CD4-positive, alpha-beta T cell treated with Interleukin-4 for 1 hour (primary cell): ENCODE measurements at regions not wholly inside any gene's neighbourhood (a gene's known extent, or its start where the extent isn't known, plus 50 kb on each side); places are given as distances from the start of the nearest gene placed in this dataset.
"Not testable (repeated sequence)": the region's sequence is repeated elsewhere in the genome, so short reads cannot be mapped to it uniquely, and the experiment has no call there.

Experiments
- DNase-seq, 2 donors: peaks; one replicate each; pipeline ENCODE4 v3.0.0-alpha.2; 2020 to 2022

GRCh38 chr3:182148360-182148759 lies 436.6 kb downstream of the SOX2 start:
- no peak for DNase-seq

DNA sequence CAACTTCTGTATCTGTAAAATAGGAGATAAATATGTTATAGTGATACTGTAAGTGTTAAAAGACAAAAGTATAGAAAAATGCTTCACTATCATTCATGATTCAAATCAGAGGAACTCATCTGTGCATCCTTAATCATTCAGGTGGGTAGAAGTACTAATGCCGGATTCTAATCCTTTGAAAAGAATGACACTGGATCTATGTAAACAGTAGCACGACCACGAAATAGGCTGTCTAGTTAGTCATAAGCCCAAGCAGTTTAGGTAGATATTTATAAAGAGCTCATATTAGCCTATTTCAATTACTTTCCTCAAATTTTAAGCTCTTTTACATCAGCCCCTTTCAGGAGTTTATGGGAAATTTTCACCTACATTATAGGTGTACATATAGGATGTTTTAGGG lies 437.9 kb downstream of the SOX2 start:
- no peak for DNase-seq

GRCh38 chr3:182156326-182156725 lies 444.6 kb downstream of the SOX2 start:
- not testable (repeated sequence) for DNase-seq

- no peak for DNase-seq
These were observed 453.5 kb downstream of the SOX2 start for GRCh38 chr3:182165234-182165633.

DNA sequence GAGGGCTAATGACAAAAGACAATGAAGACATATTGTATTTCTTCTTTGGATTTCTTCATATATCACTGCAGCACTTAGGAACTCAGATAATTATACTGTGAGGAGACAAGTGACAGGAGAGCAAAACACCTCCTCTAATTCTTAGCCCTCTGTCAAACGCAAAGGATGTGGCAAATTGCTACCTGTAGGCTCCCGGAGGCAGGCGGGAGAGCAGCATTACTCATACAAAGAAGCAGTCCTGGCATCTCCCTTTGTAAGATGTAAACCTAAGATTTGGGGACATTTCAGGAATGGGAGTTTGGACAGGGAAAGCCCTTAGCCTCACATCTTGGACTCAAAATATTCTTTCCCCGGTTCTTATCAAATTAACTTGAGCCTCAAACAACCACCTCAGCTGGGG lies 460.8 kb downstream of the SOX2 start:
- no peak for DNase-seq

DNA sequence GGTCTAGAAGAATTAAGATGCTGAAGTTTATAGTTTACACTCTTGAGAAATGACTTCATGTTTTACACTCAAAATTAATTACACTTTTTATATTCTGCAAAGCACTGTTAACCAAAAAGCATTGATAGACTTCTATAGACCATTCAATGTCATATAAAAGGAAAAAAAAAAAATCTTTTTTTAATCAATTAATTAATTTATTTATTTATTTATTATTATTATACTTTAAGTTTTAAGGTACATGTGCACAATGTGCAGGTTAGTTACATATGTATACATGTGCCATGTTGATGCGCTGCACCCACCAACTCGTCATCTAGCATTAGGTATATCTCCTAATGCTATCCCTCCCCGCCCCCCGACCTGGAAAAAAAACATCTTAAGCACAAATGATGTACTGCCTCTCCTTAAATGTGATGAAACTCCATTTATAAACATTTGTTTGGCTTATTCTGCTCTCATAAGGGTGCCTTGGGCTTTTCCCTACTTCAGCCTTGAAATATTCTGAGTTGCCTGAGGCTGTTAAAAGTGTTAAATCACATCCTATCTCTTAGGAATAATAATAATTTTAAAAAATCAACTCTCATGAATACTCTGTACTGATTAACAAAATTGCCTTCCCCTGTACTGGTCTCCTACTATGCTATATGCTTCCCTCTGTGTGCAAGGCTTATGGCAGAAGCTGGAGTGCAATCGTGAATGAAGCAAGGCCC lies 466.9 kb downstream of the SOX2 start:
- DNase-seq: no peak

DNA sequence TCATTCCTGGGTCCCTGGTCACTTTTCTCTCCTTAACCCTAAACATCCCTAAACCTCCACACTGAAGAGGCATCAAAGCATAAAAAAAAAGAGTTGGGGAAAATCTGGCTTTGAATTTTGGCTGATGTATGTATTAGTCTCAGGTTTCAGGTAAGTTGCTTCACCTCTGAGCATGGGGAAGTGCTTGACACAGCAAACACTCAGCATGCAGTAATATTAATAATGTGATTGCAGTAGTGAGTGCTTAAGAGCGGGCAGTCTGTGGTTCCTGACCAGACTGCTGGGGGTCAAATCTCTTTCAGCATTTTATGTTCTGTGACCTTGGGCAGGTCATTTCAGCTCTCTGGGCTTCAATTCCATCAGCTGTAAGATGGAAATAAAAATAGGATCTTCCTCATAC lies 467.9 kb downstream of the SOX2 start:
- no peak for DNase-seq

GRCh38 chr3:182180654-182181385 lies 469.1 kb downstream of the SOX2 start:
- DNase-seq: no peak

DNA sequence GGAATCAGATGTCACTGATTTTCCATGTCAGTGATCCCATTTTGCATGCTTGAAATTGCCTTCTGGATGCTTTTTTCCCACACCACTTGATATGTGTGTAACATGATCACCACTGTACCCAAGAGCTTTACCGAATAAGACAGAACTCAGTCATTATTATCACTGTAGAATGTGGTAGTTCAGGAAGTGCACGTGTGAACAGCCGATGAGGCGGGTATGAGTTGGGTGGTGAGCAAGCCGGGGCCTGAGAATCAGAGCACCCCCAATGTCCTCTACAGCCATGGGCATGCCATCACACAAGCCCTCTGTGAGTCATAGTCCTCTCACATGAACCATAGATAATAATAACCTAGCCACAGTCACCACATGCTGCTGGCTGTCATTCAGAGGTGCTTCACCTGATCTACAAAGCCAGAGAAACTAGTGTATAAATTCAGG lies 470.8 kb downstream of the SOX2 start:
- no peak for DNase-seq

- no peak for DNase-seq
These were observed 472.1 kb downstream of the SOX2 start for GRCh38 chr3:182183716-182184430.

GRCh38 chr3:182185313-182185712 lies 473.6 kb downstream of the SOX2 start:
- no peak for DNase-seq

- DNase-seq: no peak
These were observed 478.3 kb downstream of the SOX2 start for GRCh38 chr3:182190056-182190455.

GRCh38 chr3:182198345-182198744 lies 486.6 kb downstream of the SOX2 start:
- DNase-seq: no peak

DNA sequence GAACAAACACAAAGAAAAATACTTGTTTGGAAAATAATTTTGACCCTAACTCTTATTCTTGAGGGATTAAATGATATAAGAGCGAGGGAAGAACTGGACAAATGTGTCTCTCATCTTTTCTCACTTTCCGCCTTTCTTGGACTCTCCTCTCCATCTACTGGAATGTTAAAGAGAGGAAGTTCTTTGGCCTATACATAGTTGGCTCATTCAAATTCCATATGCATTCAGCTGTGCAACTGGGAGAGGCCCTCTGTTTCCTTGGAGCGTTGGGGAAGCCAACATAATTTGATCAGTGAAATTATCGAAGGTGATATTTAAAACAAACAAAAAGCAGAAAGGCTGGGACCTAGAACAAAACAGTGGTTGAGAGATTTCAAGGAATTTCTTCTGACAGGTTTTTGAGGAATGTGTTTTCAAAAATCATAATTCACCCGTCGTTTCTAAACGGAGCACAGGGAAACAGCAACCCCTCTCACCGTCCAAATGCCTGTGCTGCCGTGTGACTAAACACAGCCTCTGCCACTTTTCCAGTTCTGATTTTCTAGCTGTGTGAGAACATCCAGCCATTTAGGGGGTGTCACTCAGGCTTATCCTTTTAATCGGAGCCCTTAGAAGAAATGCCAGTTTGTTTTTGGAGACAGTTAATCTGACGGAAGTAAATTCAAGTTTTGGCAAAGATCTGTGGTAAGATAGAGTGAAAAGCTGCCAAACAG lies 489.9 kb downstream of the SOX2 start:
- DNase-seq: no peak

GRCh38 chr3:182212479-182213076 lies 500.9 kb downstream of the SOX2 start:
- DNase-seq: no peak

DNA sequence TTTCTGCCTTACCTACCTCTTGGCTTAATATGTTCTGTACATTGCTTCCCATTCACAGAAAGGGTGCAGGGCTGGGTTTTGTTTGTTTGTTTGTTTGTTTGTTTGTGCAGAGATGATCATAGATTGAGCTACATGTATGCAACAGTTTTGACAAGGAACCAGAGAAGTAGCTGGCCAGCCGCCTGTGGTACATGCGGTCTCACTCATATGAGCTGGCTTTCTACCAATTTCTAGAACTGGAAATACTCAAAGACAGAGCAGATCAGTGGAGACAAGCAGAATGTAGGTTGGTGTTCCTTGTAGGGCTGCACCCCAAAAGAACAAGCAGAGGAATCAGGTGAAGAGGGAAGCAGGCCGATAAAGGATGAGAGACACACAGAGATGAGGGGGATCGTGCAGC lies 502.7 kb downstream of the SOX2 start:
- no peak for DNase-seq

GRCh38 chr3:182215881-182216280 lies 504.2 kb downstream of the SOX2 start:
- no peak for DNase-seq

- DNase-seq: no peak
These were observed 504.7 kb downstream of the SOX2 start for GRCh38 chr3:182216311-182216970.

DNA sequence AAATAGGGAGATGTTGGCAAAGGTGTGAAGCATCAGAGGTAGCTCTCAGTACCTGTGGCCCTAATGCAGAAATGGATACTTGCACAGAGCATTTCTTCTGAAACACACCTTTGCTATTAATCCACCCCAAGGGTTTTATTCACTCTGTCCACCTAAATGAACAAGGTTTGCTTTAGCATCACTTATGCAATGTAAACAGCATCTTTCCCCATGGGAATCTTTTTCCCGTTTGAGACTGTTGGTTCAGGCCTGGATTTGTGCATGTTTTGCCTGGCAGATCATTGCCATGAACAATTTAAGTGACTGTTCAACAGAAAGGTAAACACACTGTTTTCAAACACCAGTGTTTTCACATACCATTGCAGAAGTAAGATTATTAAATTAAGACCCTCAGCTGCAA lies 508.3 kb downstream of the SOX2 start:
- no peak for DNase-seq

DNA sequence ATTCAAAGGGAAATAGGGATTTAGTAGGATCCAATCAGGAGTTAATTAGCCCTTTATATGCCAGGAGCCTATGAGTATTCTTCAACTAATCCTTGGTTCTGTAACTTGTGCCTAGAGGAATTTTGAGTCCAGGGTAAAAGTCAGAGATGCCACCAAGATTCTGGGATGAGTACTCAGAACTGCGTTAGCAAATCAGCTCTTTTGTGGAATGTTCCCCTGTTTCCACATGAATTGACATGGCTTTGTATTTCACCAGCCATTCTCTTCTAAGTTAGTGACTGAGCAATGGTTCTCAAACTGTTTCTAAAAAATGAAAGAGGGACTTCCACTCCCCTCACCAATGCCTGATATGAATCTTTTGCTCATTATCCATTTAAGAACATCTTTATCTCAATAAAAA lies 508.7 kb downstream of the SOX2 start:
- no peak for DNase-seq

DNA sequence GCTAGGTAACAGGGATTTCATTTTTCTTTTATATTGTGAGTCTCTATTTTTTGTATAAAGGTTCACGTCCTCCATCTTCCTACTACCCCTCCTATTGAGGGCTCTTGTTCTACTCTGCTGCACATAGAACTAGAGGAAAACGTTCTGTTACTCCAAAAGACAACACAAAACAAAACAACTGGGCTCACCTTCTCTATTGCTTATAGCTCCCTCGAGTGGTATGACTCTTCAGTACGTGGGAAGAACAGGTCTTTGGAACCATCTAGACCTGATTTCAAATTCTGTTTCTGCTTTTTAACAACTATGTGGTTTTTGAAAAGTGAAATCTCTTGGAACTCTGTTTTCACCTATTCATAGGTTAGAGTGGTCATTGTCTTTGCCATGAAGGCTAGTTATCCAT lies 515.3 kb downstream of the SOX2 start:
- no peak for DNase-seq

- DNase-seq: no peak
These were observed 521.7 kb downstream of the SOX2 start for GRCh38 chr3:182233405-182233804.
